HG03045 (cell line): ENCODE measurements at regions not wholly inside any gene's neighbourhood (a gene's known extent, or its start where the extent isn't known, plus 50 kb on each side); places are given as distances from the start of the nearest gene placed in this dataset.
"Not testable (repeated sequence)": the region's sequence is repeated elsewhere in the genome, so short reads cannot be mapped to it uniquely, and the experiment has no call there.

Experiments
- ATAC-seq: cut with Tn5 transposase; IDR thresholded peaks from one replicate; pipeline ENCODE4 v1.9.1; 2021; ENCODE audit warnings: mild to moderate bottlenecking, moderate library complexity; ENCODE audit not compliant: unreplicated experiment

GRCh38 chr10:53357587-53357986 is 585.0 kb upstream of the MBL2 start:
- no peak for ATAC-seq

GRCh38 chr10:53356616-53357349 is 584.2 kb upstream of the MBL2 start:
- no peak for ATAC-seq

- not testable (repeated sequence) for ATAC-seq
Measured at GRCh38 chr10:53342531-53342930, 569.9 kb upstream of the MBL2 start.

DNA sequence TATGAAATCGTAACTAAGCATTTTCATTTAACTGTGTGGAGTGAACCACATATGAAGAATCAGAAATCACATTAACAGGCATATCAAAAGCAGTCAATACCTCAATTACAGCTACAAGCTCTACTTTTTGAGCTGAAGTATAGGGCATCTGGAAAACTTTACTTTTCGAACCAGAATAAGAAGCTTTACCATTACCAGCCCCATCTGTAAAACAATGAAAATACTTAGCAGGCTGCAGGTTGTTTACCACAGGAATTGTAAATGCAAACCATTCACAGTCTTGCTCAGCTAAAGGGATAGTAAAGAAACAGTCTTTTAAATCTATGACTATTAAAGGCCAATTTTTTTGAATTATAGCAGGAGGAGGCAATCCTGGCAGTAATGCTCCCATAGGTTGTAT is 565.6 kb upstream of the MBL2 start:
- ATAC-seq: not testable (repeated sequence)

DNA sequence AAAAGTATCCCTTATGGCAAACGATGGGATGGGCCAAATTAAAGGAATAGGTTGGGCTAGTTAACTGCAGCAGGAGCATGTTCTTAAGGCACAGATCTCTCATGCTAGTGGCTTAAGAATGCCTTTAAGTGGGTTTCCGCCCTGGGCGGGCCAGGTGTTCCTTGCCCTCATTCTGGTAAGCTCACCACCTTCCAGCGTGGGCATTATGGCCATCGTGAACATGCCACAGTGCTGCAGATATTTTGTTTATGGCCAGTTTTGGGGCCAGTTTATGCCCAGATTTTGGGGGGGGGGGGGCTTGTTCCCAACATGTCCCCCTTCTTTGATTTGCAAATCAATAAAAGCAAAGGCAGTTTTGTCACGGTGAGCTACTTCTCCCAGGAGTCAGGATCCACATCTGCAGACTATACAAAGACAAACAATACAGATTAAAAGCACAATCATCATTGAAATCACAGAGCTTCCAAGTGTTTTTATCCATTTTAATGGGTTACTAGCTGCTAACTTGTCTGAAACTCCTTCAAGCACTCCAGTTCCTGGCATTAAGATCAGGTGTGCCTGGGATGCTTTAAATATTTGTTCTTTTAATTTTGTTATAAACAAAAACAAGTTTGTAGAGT is 563.3 kb upstream of the MBL2 start:
- not testable (repeated sequence) for ATAC-seq

DNA sequence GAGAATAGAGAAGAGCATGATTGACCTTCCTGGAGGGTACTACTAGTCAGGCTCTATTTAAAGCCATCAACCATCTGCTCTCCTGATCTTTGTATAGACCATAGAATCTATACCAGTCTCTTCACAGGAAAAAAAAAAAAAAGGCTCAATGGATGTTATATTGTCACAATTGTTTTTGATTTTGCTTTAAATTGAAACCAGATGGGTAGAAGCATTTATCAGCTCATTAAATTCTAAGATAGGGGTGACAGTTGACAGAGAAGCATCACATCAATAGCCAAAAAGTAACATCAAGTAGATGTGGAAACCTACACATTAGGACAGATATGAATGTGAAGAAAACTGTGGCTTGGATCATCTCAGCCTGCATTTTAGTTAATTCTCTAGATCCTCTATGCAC is 558.9 kb upstream of the MBL2 start:
- ATAC-seq: no peak

- ATAC-seq: not testable (repeated sequence)
Measured at GRCh38 chr10:53326401-53327305, 554.1 kb upstream of the MBL2 start.

GRCh38 chr10:53325066-53325465 is 552.5 kb upstream of the MBL2 start:
- no peak for ATAC-seq

GRCh38 chr10:53315709-53316108 is 543.1 kb upstream of the MBL2 start:
- ATAC-seq: no peak

- no peak for ATAC-seq
Measured at GRCh38 chr10:53314876-53315275, 542.3 kb upstream of the MBL2 start.

DNA sequence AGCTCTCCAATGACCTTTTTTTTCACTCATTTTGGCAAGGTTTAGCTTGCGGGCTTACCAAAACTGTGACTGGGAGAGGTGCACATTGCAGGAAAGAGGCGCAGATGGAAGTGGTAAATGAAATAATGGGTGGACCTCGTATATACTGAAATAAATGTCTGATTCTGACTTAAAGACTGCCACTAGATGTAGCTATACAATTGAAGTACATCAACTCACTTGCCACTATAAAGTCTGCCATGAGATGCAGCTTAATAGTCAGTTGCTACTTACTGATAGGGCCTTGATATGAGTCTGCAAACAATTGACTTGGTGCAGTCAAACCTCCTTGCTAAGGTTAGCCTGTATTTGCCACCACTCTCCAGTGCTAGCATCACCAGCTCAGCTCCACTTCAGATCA is 525.9 kb upstream of the MBL2 start:
- ATAC-seq: no peak

DNA sequence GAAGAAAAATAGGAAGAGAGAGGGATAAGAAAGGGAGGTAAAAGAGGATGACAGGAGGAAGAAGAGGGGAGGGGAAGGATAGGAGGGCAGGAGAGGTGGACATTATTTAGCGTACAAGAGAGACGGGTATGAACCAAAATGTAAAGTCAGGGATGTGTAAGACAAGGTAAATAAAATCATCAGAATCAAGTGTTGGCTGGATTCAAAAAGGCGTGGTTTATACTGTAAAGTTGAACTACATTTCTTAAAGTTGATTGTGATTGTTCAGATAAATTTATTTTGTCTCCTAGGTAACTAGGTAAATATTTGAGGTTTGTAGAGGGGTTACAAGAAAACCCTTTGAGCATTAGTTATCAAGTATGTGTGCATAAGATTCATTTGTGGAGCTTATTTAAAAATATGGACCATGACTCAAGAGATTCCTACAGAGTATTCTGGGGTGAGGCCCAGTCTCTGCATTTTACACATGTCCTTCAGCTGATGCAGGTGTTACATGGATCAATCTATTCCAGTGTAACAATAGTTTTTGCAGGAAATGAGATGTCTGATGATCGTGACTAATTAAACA is 512.1 kb upstream of the MBL2 start:
- no peak for ATAC-seq

- ATAC-seq: no peak
Measured at GRCh38 chr10:53276797-53277196, 504.2 kb upstream of the MBL2 start.

DNA sequence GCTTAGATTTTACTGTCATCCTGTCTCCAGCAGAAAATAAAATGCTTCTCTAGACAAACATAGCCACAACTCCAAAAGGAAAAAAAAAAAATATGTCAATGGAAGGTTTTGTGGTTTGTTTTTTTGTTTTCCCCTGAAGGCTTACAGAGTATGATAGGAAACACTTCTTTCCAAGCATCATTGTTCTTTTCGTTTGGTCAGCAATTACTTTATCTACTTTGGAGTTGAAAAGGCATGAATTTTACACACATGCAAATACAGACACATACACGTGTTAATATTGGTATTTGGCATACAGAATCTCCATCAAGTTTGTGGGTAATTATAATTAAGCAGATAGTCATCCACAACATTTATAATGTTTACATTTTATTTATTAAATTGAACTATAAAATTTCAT is 496.9 kb upstream of the MBL2 start:
- no peak for ATAC-seq

DNA sequence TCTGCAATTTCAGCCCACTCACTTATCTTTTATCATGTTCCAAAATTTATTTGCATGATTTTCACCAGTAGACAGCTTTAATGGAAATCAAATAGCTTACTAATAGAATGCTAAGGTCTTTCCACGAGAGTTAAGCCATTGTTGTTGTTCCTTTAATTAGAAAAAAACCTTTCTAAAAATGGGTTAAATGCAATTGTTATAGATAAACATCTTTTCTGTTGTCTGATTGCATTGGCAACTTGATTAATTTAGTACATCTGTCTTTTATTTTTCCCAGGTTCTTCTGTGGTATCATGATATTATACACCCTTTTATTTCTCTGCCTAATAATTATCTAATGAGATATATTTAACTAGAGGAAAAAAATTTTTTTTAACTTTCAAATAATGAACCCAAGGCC is 487.6 kb upstream of the MBL2 start:
- ATAC-seq: no peak

GRCh38 chr10:53256623-53257022 is 484.0 kb upstream of the MBL2 start:
- ATAC-seq: no peak

GRCh38 chr10:53255661-53256205 is 483.1 kb upstream of the MBL2 start:
- no peak for ATAC-seq

DNA sequence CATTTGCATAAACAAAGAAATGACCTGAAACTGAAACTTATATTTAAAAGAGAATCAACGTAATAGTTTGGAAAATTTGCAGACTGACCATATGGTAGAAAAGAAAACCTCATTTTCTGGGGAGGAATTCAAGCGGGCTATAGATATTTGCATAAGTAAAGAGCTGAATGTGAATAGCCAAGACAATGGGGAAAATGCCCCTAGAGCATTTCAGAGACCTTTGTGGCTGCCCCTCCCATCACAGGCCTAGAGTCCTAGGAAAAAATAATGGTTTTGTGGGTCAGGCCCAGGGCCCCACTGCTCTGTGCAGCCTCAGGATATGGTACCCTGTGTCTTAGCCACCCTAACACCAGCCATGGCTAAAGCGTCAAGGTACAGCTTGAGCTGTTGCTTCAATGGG is 480.6 kb upstream of the MBL2 start:
- ATAC-seq: no peak

- ATAC-seq: no peak
Measured at GRCh38 chr10:53239873-53240272, 467.3 kb upstream of the MBL2 start.

GRCh38 chr10:53236941-53237340 is 464.4 kb upstream of the MBL2 start:
- no peak for ATAC-seq

DNA sequence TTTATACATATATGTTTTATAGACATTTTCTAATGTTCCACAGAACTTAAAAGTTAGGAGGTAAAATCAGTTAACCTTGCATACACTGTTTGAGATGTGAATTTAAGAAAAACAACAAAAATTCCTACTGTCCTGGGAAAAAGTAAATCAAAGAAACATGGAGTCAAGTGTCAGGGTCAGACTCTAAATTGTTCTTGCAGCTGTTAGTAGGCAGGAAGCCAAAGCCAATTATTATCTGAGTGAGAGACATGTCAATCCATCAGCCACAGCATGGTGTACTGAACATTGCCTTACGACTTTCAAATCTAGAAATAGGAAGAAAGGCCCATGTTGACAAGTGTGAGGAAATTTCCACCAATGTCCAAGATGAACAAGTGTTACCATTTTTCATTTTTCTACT is 461.2 kb upstream of the MBL2 start:
- ATAC-seq: no peak
